ENCODE measurements at regions not wholly inside any gene's neighbourhood (a gene's known extent, or its start where the extent isn't known, plus 50 kb on each side); places are given as distances from the start of the nearest gene placed in this dataset.
"Not testable (repeated sequence)": the region's sequence is repeated elsewhere in the genome, so short reads cannot be mapped to it uniquely, and the experiment has no call there.

- DNase-seq = no peak
Observed at GRCh38 chr10:3570131-3570729, 214.8 kb downstream of the KLF6 start.

GRCh38 chr10:3568983-3569382, 216.0 kb downstream of the KLF6 start:
- DNase-seq = no peak

GRCh38 chr10:3568392-3568791, 216.6 kb downstream of the KLF6 start:
- no peak for DNase-seq

GRCh38 chr10:3567291-3567963, 217.6 kb downstream of the KLF6 start:
- DNase-seq = no peak

- no peak for DNase-seq
Observed at GRCh38 chr10:3566627-3567026, 218.4 kb downstream of the KLF6 start.

DNA sequence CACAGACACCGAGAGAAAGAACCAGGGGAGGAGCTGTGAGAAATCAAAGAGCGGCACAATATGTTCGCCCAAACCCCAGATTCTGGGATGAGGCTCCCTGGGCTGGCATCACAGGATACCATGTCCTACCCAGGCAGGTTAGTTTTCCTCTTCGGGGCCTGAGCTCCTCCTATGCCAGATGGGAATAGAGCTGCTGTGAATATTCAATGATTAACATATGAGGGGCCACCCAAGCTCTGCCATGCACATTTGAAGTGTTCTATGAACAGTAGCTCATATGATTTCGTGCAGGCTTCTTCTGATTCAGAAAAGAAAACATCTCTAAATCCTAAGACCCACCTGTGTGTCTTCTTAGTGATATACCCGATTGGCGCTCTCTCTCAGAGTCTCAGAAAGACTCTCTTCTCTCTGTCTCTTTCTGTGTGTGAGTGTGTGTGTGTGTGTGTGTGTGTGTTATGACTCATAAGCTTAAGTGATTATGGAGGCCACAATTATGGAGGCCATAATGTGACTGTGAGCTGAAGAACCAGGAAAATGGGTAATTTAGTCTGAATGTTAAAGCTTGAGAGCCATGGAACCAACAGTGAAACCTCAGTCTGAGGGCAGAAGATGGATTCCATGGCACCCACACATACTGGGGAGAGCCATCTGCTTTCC, 220.5 kb downstream of the KLF6 start:
- DNase-seq = no peak

DNA sequence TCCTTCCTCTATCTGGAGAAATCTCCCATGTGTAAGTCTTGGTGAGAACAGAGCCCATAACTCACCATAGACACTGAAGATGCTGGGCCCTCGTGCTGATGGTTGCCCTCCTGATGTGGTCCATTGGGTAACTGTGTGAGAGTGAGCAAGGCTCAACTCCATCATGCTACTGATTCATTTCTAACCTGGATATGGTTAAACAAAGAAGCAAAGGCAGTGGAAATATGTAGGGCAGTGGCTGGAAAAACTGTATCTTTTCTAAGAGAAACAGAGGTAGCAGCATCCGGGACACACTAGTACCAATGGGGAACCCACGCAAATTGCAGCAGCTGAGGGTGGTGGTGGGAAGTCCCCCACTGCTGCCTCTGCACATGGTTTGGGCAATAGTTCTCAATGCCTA, 221.7 kb downstream of the KLF6 start:
- no peak for DNase-seq

DNA sequence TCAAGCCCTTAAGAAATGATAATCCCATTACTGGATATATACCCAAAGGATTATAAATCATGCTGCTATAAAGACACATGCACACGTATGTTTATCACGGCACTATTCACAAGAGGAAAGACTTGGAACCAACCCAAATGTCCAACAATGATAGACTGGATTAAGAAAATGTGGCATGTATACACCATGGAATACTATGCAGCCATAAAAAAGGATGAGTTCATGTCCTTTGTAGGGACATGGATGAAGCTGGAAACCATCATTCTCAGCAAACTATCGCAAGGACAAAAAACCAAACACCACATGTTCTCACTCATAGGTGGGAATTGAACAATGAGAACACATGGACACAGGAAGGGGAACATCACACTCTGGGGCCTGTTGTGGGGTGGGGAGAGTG, 224.4 kb downstream of the KLF6 start:
- DNase-seq = not testable (repeated sequence)

DNA sequence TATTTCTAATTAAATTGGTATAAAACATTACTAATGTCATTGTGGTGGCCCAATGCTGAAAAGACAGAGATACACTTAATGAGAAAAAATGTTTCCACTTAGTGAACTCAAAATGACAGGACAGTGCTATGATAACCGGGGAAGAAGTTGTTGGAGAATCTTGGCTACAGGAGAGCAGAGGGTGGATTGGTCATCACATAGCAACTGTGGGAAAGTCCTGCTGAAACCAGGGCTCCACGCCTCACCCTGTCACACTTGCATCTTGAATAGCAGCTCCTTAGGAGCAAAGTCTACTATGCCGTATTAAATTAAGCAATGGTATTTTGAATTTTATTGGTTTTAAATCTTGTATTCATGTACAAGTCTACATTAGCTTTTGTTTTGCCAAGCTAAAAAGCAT, 225.5 kb downstream of the KLF6 start:
- no peak for DNase-seq

DNA sequence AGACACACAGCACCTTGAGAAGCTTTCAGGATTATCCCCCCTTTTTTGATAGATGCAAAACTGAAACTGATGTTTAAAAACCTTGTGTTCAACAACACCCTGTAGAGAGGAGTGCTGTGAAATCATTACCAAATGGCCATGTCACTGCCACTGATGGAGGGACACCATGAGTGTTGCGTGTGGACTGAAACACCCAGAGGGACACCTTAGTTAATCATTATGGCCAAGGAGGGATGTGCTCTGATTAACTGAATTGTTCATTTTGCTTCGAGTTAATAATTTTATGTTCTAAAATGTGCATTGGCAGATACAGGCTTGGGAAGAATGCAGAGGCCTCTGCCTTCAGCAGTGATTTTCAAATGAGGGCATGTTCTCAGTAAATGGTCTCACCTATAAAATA, 226.0 kb downstream of the KLF6 start:
- no peak for DNase-seq

DNA sequence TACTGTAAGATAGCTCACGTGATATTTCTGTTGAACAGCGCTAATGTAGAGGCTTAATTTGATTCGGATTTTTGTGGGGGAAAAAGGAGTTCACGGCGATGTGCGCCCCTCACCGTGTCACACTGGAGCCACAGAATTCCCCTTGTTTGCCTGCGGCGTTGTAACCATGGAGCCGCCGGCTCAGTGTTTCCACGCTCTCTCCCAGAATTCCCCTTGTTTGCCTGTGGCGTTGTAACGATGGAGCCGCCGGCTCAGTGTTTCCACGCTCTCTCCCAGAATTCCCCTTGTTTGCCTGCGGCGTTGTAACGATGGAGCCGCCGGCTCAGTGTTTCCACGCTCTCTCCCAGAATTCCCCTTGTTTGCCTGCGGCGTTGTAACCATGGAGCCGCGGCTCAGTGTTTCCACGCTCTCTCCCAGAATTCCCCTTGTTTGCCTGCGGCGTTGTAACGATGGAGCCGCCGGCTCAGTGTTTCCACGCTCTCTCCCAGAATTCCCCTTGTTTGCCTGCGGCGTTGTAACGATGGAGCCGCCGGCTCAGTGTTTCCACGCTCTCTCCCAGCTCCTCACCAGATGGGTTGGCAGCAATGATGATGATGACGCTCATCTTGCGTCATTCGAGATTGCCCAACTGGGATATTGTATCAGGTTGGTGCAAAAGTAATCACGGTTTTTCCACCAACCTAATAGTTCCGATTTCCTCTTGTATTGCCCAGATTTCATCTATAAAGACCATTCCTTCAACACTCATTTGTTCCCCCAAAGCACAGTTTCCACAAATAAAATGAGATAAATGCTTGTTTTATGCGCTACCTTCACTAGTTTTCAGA, 228.6 kb downstream of the KLF6 start:
- not testable (repeated sequence) for DNase-seq

DNA sequence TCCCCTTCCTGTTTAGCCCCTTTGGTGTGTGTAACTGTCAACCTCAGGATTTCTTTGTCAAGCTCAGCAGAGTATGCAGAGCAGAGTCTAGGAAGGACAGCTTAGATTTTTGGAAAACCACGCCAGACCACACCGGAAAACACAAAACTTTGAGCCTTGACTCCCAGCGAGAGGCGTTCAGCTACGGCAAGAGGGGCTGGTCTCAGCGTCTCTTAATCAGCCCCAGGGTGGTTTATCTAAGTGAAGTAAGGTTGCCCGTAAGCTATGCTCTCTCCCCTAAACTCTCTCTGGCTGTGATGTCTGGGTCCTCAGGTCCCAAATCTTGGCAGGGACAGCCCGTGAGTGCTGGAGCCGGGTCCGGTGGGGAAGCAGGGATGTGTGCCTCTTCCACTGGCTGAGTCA, 230.9 kb downstream of the KLF6 start:
- no peak for DNase-seq

DNA sequence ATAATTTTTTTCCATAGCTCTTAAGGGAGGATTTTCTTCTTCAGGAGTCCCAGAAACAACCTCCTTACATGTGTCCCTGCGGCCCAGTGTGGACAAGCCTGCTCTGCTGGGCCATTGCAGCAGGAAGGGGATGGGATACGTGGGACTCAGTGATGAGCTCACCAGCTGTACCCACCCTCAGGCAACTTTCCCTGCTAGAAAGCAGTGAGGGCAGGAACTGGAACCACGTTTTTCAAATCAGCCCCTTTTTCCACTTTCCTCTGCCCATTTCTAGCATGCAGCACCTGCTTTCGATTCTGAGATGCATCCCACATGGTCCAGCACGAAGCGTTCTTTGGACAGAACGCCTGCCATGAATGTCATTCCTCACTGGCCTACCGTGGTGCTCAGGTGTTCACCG, 232.7 kb downstream of the KLF6 start:
- DNase-seq = no peak

DNA sequence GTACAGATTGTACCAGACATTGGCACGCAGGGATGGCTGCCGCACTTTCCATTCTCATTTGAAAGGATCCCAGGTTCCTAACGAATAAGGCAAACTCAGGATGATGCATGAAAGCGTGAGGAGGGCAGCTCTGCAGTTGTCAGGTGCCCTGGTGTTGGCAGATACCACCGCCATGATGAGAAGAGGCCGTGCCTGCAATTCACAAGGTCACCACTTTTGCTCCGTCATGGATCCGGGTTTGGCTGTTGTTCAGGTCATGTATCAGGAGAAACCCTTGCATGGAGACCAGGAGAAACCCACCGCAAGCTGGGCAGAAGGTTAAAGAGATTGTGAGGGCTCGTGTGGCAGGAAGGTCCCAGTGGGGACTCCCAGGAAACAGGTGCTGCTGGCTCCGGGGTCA, 233.2 kb downstream of the KLF6 start:
- no peak for DNase-seq

GRCh38 chr10:3549118-3549517, 235.9 kb downstream of the KLF6 start:
- no peak for DNase-seq

- no peak for DNase-seq
Observed at GRCh38 chr10:3548702-3549101, 236.3 kb downstream of the KLF6 start.

DNA sequence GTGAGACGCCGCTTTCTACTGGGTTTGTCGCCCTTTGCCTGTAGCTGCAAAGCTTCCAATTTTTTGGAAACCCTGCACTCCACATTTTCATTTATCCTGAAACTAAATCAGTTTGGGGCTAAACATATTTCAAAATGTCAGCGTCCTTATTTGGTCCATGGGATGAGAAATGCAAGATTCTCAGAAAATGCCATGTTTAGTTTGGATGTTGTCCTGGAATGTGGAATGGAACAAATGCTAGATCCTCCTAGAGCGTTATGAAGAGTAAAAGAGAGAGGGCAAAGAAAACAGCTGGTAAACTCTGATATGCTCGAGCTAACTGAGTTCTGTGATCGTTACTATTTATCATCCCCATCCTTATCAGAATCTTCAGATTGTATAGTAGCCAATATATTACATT, 236.9 kb downstream of the KLF6 start:
- DNase-seq = no peak

GRCh38 chr10:3544561-3544960, 240.4 kb downstream of the KLF6 start:
- no peak for DNase-seq

DNA sequence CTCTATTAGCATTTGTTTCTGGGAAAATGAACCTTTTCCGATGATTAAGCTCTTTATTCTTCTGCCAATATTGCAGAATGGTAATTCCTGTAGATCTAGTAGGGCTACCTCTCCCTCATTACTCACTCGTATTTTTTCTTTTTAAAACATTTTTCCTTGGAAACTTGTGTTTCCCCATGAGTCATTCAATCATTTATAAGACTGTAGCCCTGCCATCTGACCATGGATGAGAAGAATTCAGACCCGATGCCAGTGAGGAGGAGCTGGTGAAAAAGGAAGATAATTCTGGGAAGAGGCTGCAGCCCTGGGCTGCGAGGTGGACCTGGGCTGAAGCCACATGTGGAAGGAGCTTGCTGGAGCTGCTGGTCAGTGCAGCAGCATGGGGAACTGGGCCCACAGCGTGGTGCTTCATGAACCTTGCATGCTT, 242.8 kb downstream of the KLF6 start:
- DNase-seq = no peak

DNA sequence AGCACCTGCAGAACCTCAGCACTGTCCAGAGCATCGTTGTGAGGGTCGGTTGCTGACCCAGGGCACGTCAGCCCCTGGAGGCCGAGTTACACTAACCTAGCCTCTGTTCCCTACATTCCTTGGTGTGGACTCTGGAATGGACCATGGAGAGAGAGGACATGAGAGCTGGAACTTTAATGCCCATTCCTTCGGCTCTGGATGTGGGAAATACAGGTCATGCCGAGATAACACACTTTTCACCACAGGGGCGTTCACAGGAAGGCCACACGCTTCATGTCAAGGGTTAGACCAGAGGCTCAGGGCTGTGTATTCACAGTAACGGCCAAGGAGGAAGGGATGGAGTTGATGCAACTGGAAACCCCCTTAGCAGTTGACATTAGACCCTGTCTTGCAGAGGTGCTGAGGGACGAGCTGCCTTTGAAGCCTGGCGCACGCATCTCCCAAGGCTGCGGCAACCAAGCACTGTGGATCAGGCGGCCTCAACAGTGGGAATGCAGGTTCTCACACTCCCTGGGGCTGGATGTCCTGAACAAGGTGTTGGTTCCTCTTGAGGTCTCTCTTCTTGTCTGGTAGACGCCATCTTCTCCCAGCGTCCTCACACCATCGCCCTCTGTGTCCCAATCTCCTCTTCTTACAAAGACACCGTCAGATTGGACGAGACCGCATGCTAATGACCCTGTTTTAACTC, 245.2 kb downstream of the KLF6 start:
- no peak for DNase-seq

- no peak for DNase-seq
Observed at GRCh38 chr10:3538656-3539531, 246.1 kb downstream of the KLF6 start.

DNA sequence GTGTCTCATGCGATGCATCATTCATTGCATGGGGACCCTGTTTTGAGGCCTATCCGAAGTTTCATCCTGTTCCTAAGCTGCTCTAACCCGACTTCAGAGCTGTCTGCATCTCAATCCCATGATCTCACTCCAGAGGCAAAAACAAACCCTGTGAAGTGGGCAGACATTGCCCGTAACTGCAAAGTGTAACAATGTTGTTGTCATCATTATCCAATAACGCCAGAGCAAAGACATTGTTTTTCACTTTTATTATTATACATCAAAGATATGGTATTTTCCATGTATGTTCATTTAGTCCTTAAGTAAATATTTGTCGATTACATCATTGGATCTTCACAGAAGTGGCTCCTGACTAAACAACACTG, 246.7 kb downstream of the KLF6 start:
- no peak for DNase-seq
